HG02610 (cell line): ENCODE measurements at regions not wholly inside any gene's neighbourhood (a gene's known extent, or its start where the extent isn't known, plus 50 kb on each side); places are given as distances from the start of the nearest gene placed in this dataset.
"Not testable (repeated sequence)": the region's sequence is repeated elsewhere in the genome, so short reads cannot be mapped to it uniquely, and the experiment has no call there.

ENCODE experiments used
- ATAC-seq: cut with Tn5 transposase; IDR thresholded peaks from one replicate; pipeline ENCODE4 v1.9.1; 2021; ENCODE audit warnings: mild to moderate bottlenecking, moderate library complexity; ENCODE audit not compliant: unreplicated experiment

GRCh38 chr16:59690216-59690615 is 956.1 kb upstream of the GOT2 start:
- no peak for ATAC-seq

GRCh38 chr16:59688006-59688405 is 953.9 kb upstream of the GOT2 start:
- ATAC-seq = no peak

GRCh38 chr16:59686405-59686804 is 952.3 kb upstream of the GOT2 start:
- no peak for ATAC-seq

- no peak for ATAC-seq
Measured at GRCh38 chr16:59684911-59685310, 950.8 kb upstream of the GOT2 start.

- no peak for ATAC-seq
Measured at GRCh38 chr16:59683709-59684108, 949.6 kb upstream of the GOT2 start.

- no peak for ATAC-seq
Measured at GRCh38 chr16:59665618-59666220, 931.6 kb upstream of the GOT2 start.

- ATAC-seq = no peak
Measured at GRCh38 chr16:59658572-59658971, 924.5 kb upstream of the GOT2 start.

GRCh38 chr16:59655031-59655430 is 920.9 kb upstream of the GOT2 start:
- no peak for ATAC-seq

- no peak for ATAC-seq
Measured at GRCh38 chr16:59654455-59654854, 920.3 kb upstream of the GOT2 start.

- no peak for ATAC-seq
Measured at GRCh38 chr16:59651662-59652061, 917.5 kb upstream of the GOT2 start.

- no peak for ATAC-seq
Measured at GRCh38 chr16:59645194-59645593, 911.1 kb upstream of the GOT2 start.

GRCh38 chr16:59635674-59636073 is 901.6 kb upstream of the GOT2 start:
- ATAC-seq = no peak

- ATAC-seq = no peak
Measured at GRCh38 chr16:59634951-59635350, 900.8 kb upstream of the GOT2 start.

- no peak for ATAC-seq
Measured at GRCh38 chr16:59634004-59634579, 900.0 kb upstream of the GOT2 start.

- no peak for ATAC-seq
Measured at GRCh38 chr16:59632276-59632855, 898.2 kb upstream of the GOT2 start.

- ATAC-seq = not testable (repeated sequence)
Measured at GRCh38 chr16:59624381-59624780, 890.3 kb upstream of the GOT2 start.

GRCh38 chr16:59614466-59615240 is 880.5 kb upstream of the GOT2 start:
- ATAC-seq = no peak

GRCh38 chr16:59612910-59613620 is 878.9 kb upstream of the GOT2 start:
- not testable (repeated sequence) for ATAC-seq

GRCh38 chr16:59612094-59612493 is 878.0 kb upstream of the GOT2 start:
- ATAC-seq = no peak

- no peak for ATAC-seq
Measured at GRCh38 chr16:59611556-59611955, 877.4 kb upstream of the GOT2 start.

- no peak for ATAC-seq
Measured at GRCh38 chr16:59605706-59606105, 871.6 kb upstream of the GOT2 start.
